ENCODE measurements at regions not wholly inside any gene's neighbourhood (a gene's known extent, or its start where the extent isn't known, plus 50 kb on each side); places are given as distances from the start of the nearest gene placed in this dataset.

- TF ChIP-seq CTCF (IDR thresholded peaks at IDR 0.05), result no peak
Observed at GRCh38 chr1:172960019-172960418, 90.7 kb downstream of the TNFSF18 start.

DNA sequence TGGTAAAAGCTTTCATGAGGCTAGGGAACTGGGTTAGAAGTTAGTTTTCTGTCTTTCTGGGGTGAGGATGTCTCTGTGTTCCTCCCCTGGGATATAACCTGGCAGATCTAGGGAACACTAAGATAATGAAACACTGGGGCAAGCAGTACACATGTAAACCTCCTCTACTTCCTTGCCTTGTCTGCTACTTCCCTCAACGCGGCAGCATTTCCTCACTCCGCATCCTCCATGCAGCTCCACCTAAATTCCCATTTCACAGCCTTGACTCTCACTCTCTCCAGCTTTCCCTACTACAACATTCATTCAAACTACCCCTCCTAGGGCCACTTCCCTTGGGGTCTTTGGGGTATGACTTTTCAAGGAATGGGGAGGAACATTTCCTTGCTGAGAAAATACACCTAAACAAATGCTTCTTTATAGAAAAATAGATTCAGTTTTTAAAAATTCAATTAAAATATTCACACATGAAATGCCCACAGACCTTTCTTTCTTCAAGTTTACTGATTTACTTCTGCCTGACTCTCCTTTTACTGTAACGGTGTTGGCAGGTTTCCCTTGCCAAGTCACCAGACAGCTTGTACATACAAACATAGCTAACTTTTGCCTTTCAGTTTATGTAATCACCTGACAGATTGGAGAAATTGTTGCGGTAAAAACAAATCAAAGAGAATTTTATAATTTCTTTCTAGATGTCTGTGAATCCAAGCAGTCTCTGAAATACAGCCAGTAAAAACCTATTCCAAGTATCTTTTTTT, 90.1 kb downstream of the TNFSF18 start:
- no peak for TF ChIP-seq CTCF (IDR thresholded peaks at IDR 0.05)

DNA sequence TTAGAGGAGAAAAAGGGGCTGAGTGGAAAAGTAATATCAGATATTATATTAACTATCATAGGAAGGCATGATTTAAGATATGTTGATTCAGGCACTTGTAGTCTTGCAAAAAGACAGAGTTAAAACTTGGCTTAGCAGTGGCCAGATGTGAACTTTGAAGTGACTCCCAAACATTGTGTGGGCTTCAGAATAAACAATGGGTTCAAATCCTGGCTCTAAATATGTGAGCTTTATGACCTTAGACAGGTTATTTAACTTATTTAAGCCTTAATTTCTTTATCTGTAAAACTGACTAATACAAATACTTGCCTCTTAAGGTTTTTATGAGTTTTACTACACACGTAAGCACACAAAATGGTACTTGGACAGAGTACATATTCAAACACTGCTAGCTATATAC, 85.9 kb downstream of the TNFSF18 start:
- TF ChIP-seq CTCF (IDR thresholded peaks at IDR 0.05), result no peak

GRCh38 chr1:172966844-172967540, 83.7 kb downstream of the TNFSF18 start:
- no peak for TF ChIP-seq CTCF (IDR thresholded peaks at IDR 0.05)

DNA sequence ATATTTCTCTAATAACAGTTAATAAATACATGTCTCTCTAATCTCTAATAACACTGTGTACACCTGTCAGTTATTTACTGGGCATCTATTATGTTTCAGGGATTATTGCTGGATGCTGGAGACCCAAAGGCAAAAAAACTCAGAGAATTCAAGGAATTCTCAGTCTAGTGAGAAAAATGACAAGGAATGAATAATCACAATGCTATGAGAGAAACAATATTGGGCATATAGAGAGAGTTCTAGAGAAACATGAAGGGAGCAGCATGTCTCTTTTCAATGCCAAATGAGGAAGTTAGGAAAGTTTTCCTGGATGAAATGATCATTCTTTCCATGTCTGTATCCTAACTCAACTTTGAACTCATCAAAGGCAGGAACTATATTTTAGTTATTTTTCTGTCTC, 82.8 kb downstream of the TNFSF18 start:
- no peak for TF ChIP-seq CTCF (IDR thresholded peaks at IDR 0.05)

GRCh38 chr1:172969611-172970010, 81.1 kb downstream of the TNFSF18 start:
- TF ChIP-seq CTCF (IDR thresholded peaks at IDR 0.05), result no peak

DNA sequence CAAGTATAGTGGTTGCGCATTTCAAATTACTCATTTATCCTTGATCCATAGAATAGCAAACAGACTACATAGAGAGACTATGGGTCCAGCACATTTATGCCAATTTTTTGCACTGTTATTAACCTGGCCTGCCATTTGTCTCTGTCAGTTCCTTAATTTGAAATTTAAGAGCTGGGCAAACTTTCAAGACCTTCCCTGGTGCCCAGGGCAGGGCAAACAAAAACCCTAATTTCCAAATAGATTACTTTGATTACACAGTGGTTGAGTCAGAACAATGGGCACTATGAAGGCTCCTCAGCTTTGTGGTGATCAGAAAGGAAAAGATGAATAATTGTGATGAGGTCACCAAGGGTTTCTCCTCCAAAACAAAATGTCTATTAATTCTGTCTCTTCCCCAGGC, 80.6 kb downstream of the TNFSF18 start:
- TF ChIP-seq CTCF (IDR thresholded peaks at IDR 0.05), result no peak

Measured in LNCAP (cell line).